ENCODE measurements at regions not wholly inside any gene's neighbourhood (a gene's known extent, or its start where the extent isn't known, plus 50 kb on each side); places are given as distances from the start of the nearest gene placed in this dataset.

- DNase-seq: no peak
Observed at GRCh38 chr6:41429506-41430504, 94.4 kb downstream of the NCR2 start.

GRCh38 chr6:41430875-41431274 lies 95.5 kb downstream of the NCR2 start:
- no peak for DNase-seq

- DNase-seq: no peak
Observed at GRCh38 chr6:41432280-41432679, 96.9 kb downstream of the NCR2 start.

GRCh38 chr6:41434803-41435481 lies 99.5 kb downstream of the NCR2 start:
- DNase-seq: no peak

GRCh38 chr6:41437604-41438003 lies 102.2 kb downstream of the NCR2 start:
- no peak for DNase-seq

GRCh38 chr6:41438746-41439145 lies 103.3 kb downstream of the NCR2 start:
- no peak for DNase-seq

- DNase-seq: no peak
Observed at GRCh38 chr6:41439524-41440418, 104.4 kb downstream of the NCR2 start.

GRCh38 chr6:41440958-41441357 lies 105.2 kb upstream of the FOXP4 start:
- no peak for DNase-seq

- DNase-seq: no peak
Observed at GRCh38 chr6:41441598-41442351, 104.4 kb upstream of the FOXP4 start.

- DNase-seq: no peak
Observed at GRCh38 chr6:41442352-41442672, 103.9 kb upstream of the FOXP4 start.

GRCh38 chr6:41442800-41443501 lies 103.2 kb upstream of the FOXP4 start:
- DNase-seq: no peak

GRCh38 chr6:41443616-41444525 lies 102.3 kb upstream of the FOXP4 start:
- no peak for DNase-seq

GRCh38 chr6:41445261-41445660 lies 100.9 kb upstream of the FOXP4 start:
- DNase-seq: no peak

GRCh38 chr6:41446132-41446531 lies 100.0 kb upstream of the FOXP4 start:
- no peak for DNase-seq

GRCh38 chr6:41446907-41447545 lies 99.2 kb upstream of the FOXP4 start:
- DNase-seq: no peak

- no peak for DNase-seq
Observed at GRCh38 chr6:41448256-41448655, 97.9 kb upstream of the FOXP4 start.

- DNase-seq: no peak
Observed at GRCh38 chr6:41449399-41450245, 96.6 kb upstream of the FOXP4 start.

GRCh38 chr6:41450581-41450980 lies 95.6 kb upstream of the FOXP4 start:
- DNase-seq: no peak

- no peak for DNase-seq
Observed at GRCh38 chr6:41451039-41451438, 95.1 kb upstream of the FOXP4 start.

Measured in effector CD4-positive, alpha-beta T cell (primary cell).